ENCODE measurements at regions not wholly inside any gene's neighbourhood (a gene's known extent, or its start where the extent isn't known, plus 50 kb on each side); places are given as distances from the start of the nearest gene placed in this dataset.

- H3K27ac ChIP-seq (ENCODE audit: low read depth, low read length): no peak overlapping the region
- no peak for DNase-seq (ENCODE audit: low read depth, low spot score)
- TF ChIP-seq, protein P1, sequence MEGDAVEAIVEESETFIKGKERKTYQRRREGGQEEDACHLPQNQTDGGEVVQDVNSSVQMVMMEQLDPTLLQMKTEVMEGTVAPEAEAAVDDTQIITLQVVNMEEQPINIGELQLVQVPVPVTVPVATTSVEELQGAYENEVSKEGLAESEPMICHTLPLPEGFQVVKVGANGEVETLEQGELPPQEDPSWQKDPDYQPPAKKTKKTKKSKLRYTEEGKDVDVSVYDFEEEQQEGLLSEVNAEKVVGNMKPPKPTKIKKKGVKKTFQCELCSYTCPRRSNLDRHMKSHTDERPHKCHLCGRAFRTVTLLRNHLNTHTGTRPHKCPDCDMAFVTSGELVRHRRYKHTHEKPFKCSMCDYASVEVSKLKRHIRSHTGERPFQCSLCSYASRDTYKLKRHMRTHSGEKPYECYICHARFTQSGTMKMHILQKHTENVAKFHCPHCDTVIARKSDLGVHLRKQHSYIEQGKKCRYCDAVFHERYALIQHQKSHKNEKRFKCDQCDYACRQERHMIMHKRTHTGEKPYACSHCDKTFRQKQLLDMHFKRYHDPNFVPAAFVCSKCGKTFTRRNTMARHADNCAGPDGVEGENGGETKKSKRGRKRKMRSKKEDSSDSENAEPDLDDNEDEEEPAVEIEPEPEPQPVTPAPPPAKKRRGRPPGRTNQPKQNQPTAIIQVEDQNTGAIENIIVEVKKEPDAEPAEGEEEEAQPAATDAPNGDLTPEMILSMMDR (IDR thresholded peaks at IDR 0.05; ENCODE audit: low read depth, low read length): no peak
- POLR2A ChIA-PET: no interaction called here
- CTCF ChIA-PET: no interaction called here
- H3K9me3 ChIP-seq (ENCODE audit: control insufficient read depth, insufficient read depth, low read length): no peaks in the 10 kb centered on the region
- H3K4me3 ChIP-seq (ENCODE audit: low read depth, low read length): no peak overlapping the region
- no peaks in the 10 kb centered on the region for H3K27me3 ChIP-seq (ENCODE audit: control insufficient read depth, insufficient read depth, low read length)
These were observed 152.0 kb upstream of the CCDC68 start for GRCh38 chr18:55111271-55111670.

- CTCF ChIA-PET: no interaction called here
- no peak overlapping the region for H3K4me3 ChIP-seq (ENCODE audit: low read depth, low read length)
- H3K27me3 ChIP-seq (ENCODE audit: control insufficient read depth, insufficient read depth, low read length): no peaks in the 10 kb centered on the region
- no peaks in the 10 kb centered on the region for H3K9me3 ChIP-seq (ENCODE audit: control insufficient read depth, insufficient read depth, low read length)
- POLR2A ChIA-PET: no interaction called here
- no peak for DNase-seq (ENCODE audit: low read depth, low spot score)
- no peak overlapping the region for H3K27ac ChIP-seq (ENCODE audit: low read depth, low read length)
- TF ChIP-seq, protein P1 (IDR thresholded peaks at IDR 0.05; ENCODE audit: low read depth, low read length): no peak
These were observed 151.2 kb upstream of the CCDC68 start for GRCh38 chr18:55110436-55110835.

DNA sequence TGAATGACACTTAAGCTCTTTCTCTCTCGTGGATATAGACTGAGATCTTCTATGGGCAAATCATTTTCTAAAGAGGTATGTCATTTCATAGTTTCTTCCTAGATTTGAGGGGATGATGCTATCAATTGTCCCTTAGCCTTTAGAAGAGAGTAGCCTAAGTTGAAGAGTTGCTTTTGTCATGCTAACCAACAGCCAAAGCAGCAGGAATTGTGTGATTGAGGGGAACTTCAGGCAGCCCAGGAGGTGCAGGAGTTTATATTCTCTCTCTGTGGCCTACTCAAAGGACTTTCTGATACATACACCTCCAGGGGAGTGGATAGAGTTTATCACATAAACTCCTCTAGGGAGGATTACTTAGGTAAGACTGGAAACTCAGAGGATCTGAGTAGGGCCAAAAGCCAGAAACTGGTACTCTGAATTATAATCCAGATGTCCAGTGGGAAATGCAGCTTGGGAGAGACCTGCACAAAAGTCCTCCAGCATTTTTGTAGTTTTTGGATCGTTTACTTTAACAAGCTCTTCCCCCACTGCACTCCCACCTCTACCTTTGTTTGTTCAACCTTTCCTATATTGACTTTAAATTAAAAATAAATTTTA lies 150.7 kb upstream of the CCDC68 start:
- no peaks in the 10 kb centered on the region for H3K9me3 ChIP-seq (ENCODE audit: control insufficient read depth, insufficient read depth, low read length)
- ChIA-PET CTCF (no interaction called here), POLR2A (no interaction called here)
- no peak overlapping the region for H3K4me3 ChIP-seq (ENCODE audit: low read depth, low read length)
- TF ChIP-seq, protein P1 (IDR thresholded peaks at IDR 0.05; ENCODE audit: low read depth, low read length): no peak
- no peaks in the 10 kb centered on the region for H3K27me3 ChIP-seq (ENCODE audit: control insufficient read depth, insufficient read depth, low read length)
- H3K27ac ChIP-seq (ENCODE audit: low read depth, low read length): no peak overlapping the region
- DNase-seq (ENCODE audit: low read depth, low spot score): no peak

DNA sequence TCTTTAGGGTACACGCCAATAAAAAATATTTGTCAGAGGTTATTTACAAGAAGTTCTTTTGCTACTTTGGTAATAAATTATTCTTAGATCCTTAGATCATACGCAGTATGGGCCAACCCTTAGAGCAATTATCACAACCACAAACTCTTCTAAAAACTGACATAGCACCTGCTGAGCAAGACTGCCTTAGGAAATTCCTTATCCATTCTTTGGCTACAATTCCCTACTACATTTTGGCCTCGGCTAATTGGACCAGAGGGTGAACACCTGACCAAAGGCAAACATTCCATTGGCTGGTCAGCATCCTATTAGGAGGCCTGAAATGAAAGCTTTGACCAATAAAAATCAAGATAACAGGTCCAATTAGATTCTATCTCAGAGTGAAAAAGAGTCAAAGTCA lies 147.6 kb upstream of the CCDC68 start:
- ChIA-PET POLR2A (no interaction called here), CTCF (no interaction called here)
- H3K9me3 ChIP-seq (ENCODE audit: control insufficient read depth, insufficient read depth, low read length): no peaks in the 10 kb centered on the region
- TF ChIP-seq, protein P1 (IDR thresholded peaks at IDR 0.05; ENCODE audit: low read depth, low read length): no peak
- no peak overlapping the region for H3K27ac ChIP-seq (ENCODE audit: low read depth, low read length)
- no peak for DNase-seq (ENCODE audit: low read depth, low spot score)
- no peak overlapping the region for H3K4me3 ChIP-seq (ENCODE audit: low read depth, low read length)
- H3K27me3 ChIP-seq (ENCODE audit: control insufficient read depth, insufficient read depth, low read length): no peaks in the 10 kb centered on the region

DNA sequence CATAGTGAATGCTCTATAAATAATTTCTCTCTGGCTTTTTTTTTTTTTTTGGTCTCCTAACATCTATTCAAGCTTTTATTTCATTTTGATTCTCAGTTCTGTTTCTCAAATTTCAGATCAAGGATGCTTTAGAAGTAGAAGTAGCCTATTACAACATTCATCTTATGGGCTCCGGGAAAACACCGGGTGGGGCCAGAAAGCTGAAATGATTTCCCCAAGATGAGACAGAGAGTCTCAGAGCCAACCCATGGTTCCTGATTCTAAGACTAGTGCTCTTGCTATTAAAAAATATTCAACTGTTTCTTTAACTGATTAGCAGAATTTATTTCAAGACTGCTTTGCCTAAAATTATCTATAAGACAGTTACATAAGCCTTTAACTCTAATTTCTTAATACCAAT lies 147.2 kb upstream of the CCDC68 start:
- H3K4me3 ChIP-seq (ENCODE audit: low read depth, low read length): no peak overlapping the region
- no peak for DNase-seq (ENCODE audit: low read depth, low spot score)
- POLR2A ChIA-PET: no interaction called here

More for the DNA sequence above, 147.2 kb upstream of the CCDC68 start:
- no peaks in the 10 kb centered on the region for H3K9me3 ChIP-seq (ENCODE audit: control insufficient read depth, insufficient read depth, low read length)
- TF ChIP-seq, protein P1 (IDR thresholded peaks at IDR 0.05; ENCODE audit: low read depth, low read length): no peak
- CTCF ChIA-PET: no interaction called here
- H3K27ac ChIP-seq (ENCODE audit: low read depth, low read length): no peak overlapping the region
- H3K27me3 ChIP-seq (ENCODE audit: control insufficient read depth, insufficient read depth, low read length): no peaks in the 10 kb centered on the region

All from AG04450 (cell line).